SK-N-MC (cell line): ENCODE measurements at regions not wholly inside any gene's neighbourhood (a gene's known extent, or its start where the extent isn't known, plus 50 kb on each side); places are given as distances from the start of the nearest gene placed in this dataset.

Experiments
- DNase-seq: peaks from one replicate; pipeline ENCODE4 v3.0.0-alpha.2; 2011; ENCODE audit warnings: low read depth, low spot score
- H3K27ac ChIP-seq: fragments of 200-600 bp; sonication (generic); 2 replicates; pipeline ENCODE4 v1.5.1; 2016; ENCODE audit warnings: mixed run types
- H3K36me3 ChIP-seq: fragments of 200-600 bp; sonication (generic); 2 replicates; pipeline ENCODE4 v1.6.1; 2017; ENCODE audit warnings: antibody characterized with exemption, low read length, mixed read lengths; ENCODE audit not compliant: insufficient read depth
- H3K4me3 ChIP-seq: fragments of 200-600 bp; sonication (generic); 2 replicates; pipeline ENCODE4 v1.5.1; 2016
- H3K9ac ChIP-seq: fragments of 200-600 bp; sonication (generic); 2 replicates; pipeline ENCODE4 v1.8.0; 2017; ENCODE audit warnings: mixed run types, mixed read lengths; ENCODE audit not compliant: insufficient read length
- H3K9me3 ChIP-seq: fragments of 200-600 bp; sonication (generic); 2 replicates; pipeline ENCODE4 v1.6.1; 2017; ENCODE audit warnings: low read depth, mild to moderate bottlenecking, antibody characterized with exemption, low read length, moderate library complexity, mixed read lengths
- EZH2 ChIP-seq: fragments of 200-600 bp; sonication (generic); IDR thresholded peaks from one replicate; pipeline ENCODE4 v1.6.1; 2017; ENCODE audit warnings: antibody characterized with exemption
- FOXP2 ChIP-seq: optimal IDR thresholded peaks from 2 replicates; pipeline ENCODE3; 2011; ENCODE audit warnings: mild to moderate bottlenecking, moderate library complexity; ENCODE audit not compliant: insufficient read depth; ENCODE audit errors: extremely low read length, control extremely low read depth
- POLR2AphosphoS5 ChIP-seq: IDR thresholded peaks from 2 replicates; pipeline ENCODE4 v1.6.1; 2012; ENCODE audit warnings: mild to moderate bottlenecking, low read depth, low read length, borderline replicate concordance

DNA sequence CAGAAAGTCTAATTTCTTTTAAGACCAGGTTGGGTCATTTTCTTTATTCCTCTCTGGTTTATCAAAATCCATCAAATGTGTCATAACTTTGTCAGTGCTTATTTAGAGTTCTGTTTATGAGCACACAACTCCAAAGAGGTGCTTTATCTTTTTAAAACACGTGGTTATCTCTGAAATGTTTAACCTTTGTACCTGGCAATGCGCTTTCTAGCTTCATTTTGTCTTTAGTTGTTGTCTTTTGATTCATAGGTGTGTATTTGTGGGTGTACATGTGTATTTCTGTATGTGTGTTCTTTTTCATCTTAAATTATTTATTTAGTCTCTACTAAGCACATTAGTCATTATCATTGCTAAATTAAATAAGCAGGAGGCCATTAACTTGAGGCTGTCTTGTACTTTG lies 251.4 kb downstream of the JRKL start:
- Histone ChIP-seq H3K9ac (no peak overlapping the region), H3K4me3 (no peak overlapping the region), H3K36me3 (no peaks in the 10 kb centered on the region), H3K9me3 (no peaks in the 10 kb centered on the region), H3K27ac (no peak overlapping the region)
- TF ChIP-seq POLR2AphosphoS5 (no peak), FOXP2 (no peak), EZH2 (no peak)
- no peak for DNase-seq

DNA sequence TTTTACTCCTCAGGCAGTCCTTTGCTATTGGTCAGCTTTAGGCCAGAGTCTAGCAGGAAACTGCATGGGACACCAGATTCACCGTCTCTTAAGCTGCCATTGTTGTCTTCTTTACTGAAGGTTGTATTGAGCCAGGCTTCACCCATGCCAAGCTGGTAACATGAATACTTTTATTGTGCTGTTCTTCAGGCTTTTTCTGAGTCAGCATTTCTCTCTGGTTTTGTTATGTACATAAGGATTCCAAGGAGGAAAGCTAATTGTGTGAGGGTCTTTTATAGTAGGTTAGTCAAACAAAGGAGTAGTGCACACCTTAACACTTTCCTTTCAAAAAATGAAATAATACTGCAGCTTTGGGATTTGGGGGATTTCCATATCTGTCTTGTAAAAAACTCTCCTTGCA lies 252.8 kb downstream of the JRKL start:
- no peak for TF ChIP-seq POLR2AphosphoS5
- no peak for TF ChIP-seq EZH2
- no peak for TF ChIP-seq FOXP2
- Histone ChIP-seq H3K27ac (no peak overlapping the region), H3K9ac (no peak overlapping the region), H3K36me3 (no peaks in the 10 kb centered on the region), H3K4me3 (no peak overlapping the region), H3K9me3 (no peaks in the 10 kb centered on the region)
- DNase-seq, result no peak

DNA sequence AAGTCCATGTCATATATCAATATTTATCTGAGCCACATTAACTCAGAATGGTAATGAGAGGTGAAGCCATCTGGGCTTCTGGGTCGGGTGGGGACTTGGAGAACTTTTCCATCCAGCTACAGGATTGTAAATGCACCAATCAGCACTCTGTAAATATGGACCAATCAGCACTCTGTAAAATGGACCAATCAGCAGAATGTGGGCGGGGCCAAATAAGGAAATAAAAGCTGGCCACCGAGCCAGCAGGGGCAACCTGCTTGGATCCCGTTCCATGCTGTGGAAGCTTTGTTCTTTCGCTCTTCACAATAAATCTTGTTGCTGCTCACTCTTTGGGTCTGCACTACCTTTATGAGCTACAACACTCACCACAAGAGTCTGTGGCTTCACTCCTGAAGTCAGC lies 253.4 kb downstream of the JRKL start:
- Histone ChIP-seq H3K4me3 (no peak overlapping the region), H3K9me3 (no peaks in the 10 kb centered on the region), H3K36me3 (no peaks in the 10 kb centered on the region), H3K9ac (no peak overlapping the region), H3K27ac (no peak overlapping the region)
- no peak for DNase-seq
- TF ChIP-seq EZH2, result no peak
- TF ChIP-seq FOXP2, result no peak
- no peak for TF ChIP-seq POLR2AphosphoS5

DNA sequence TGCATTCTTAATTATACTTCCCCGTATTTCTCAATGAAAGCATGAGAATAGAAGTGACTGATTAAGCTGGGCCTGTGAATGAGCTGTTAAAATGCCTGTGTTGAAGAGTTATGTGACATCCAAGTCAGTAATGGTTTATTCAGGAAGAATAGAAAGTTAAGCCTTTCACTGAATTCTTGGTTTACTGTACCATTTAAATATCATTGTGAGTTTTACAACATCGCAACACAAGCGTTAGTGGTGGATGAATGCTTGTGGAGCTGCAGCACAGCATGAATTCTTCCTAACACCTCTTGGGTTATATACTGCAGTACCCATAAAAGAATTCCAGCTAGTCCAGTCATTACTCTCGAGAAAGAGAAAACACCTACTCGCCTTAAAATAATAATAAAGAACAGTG lies 257.8 kb downstream of the JRKL start:
- Histone ChIP-seq H3K9me3 (no peaks in the 10 kb centered on the region), H3K4me3 (no peak overlapping the region), H3K27ac (no peak overlapping the region), H3K36me3 (no peaks in the 10 kb centered on the region), H3K9ac (no peak overlapping the region)
- no peak for TF ChIP-seq EZH2
- no peak for DNase-seq

DNA sequence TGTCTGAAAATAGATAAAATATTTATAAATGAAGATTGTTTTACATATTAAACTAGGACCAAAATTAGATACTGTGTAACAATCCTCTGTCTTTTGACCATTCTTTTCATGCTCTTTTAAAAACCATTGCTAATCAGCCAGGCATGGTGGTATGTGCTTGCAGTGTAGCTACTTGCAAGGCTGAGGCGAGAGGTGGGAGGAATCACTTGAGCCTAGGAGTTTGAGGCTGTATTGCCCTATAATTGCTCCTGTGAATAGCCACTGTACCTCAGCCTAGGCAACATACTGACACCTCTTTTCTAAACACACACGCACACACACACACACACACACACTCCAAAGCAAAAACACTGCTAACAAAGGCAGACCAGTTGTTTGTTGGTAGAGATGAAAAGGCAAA lies 259.2 kb downstream of the JRKL start:
- TF ChIP-seq EZH2 (no peak), POLR2AphosphoS5 (no peak)
- no peak for DNase-seq
- H3K9me3 ChIP-seq, result no peaks in the 10 kb centered on the region

DNA sequence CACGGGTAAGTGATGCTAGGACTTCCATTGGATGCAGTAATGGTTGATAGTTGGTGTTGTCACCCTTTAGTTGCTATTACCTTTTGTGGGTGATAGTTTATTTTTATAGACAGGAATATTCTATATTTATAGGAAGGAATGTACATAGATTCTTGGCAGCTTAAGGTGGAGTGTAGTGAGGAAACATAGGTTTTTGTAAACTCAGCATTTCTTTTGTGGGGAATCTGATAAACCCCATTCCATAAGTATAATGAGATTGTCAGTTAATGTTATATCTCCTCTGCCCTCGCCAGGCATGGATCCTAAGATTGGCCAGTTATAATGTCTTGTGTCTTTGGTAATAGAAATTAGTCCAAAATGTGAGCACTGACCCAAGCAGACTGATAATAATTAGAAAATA lies 262.7 kb downstream of the JRKL start:
- H3K36me3 ChIP-seq, result no peaks in the 10 kb centered on the region
- H3K27ac ChIP-seq, result no peak overlapping the region
- no peak for DNase-seq
- no peak overlapping the region for H3K4me3 ChIP-seq
- no peak overlapping the region for H3K9ac ChIP-seq
- TF ChIP-seq FOXP2, result no peak
- no peak for TF ChIP-seq EZH2
- no peak for TF ChIP-seq POLR2AphosphoS5
- H3K9me3 ChIP-seq, result no peaks in the 10 kb centered on the region

More for the DNA sequence above, 259.2 kb downstream of the JRKL start:
- Histone ChIP-seq H3K36me3 (no peaks in the 10 kb centered on the region), H3K4me3 (no peak overlapping the region), H3K27ac (no peak overlapping the region), H3K9ac (no peak overlapping the region)

DNA sequence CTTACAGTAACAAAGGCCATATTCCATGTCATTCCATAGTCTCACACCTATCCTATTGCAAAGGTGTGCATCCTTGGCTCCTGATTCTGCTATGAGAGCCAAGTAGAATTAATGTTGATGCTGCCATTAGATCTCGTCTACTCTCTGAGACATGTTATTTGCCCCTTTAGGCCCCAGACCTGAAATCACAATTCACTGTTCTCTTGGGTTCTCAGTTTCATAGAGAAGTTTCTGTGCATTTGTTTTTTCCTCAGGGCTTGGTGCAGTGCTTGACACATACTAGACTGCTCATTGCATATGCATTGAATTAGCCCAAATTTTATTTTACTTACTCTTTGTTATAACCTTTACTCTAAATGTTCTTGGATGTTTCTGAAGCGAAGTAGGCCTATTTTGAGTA lies 265.7 kb downstream of the JRKL start:
- Histone ChIP-seq H3K4me3 (no peak overlapping the region), H3K9me3 (no peaks in the 10 kb centered on the region), H3K27ac (no peak overlapping the region), H3K36me3 (no peaks in the 10 kb centered on the region), H3K9ac (no peak overlapping the region)
- TF ChIP-seq FOXP2, result no peak
- TF ChIP-seq EZH2, result no peak
- TF ChIP-seq POLR2AphosphoS5, result no peak
- DNase-seq, result no peak

DNA sequence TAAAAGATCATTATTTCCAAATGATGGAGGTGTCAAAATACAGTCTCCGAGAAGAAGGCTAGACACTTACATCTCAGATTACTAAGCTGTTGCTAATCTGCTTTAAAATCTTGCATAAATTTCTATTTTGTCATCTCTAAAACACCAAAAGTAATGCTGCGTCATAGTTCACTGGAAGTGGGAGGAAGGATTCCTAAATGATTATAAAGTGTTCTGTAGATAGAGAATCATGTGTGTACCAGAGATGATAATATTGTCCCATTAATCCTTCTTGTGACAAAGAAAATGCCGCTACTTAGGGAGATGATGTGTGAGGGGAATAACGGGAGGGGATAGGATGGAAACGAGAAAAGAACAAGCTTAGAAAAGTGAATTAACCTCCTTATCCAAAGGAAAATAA lies 268.6 kb downstream of the JRKL start:
- no peak for DNase-seq
- H3K36me3 ChIP-seq, result no peaks in the 10 kb centered on the region
- TF ChIP-seq POLR2AphosphoS5 (no peak), FOXP2 (no peak), EZH2 (no peak)
- no peak overlapping the region for H3K4me3 ChIP-seq
- no peak overlapping the region for H3K27ac ChIP-seq
- no peak overlapping the region for H3K9ac ChIP-seq
- no peaks in the 10 kb centered on the region for H3K9me3 ChIP-seq

DNA sequence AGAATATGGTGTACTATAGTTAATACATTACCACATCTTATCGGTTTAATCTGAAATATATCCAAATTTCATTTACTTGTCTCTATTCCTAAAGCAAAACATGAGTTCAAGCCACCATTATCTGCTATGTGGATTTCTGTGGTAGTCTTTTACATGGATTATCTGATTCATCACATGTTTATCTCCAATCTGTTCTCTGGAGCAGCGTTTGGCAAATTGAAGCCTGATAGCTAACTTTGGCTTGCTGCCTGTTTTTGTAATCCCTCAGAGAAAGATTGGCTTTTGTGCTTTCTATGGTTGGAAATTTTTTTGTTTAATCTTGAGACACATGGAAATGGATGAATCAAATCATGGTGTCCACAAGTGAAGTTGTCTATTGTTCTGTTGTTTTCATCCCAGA lies 274.3 kb downstream of the JRKL start:
- no peaks in the 10 kb centered on the region for H3K36me3 ChIP-seq
- no peak overlapping the region for H3K9ac ChIP-seq
- H3K4me3 ChIP-seq, result no peak overlapping the region

More for the DNA sequence above, 274.3 kb downstream of the JRKL start:
- no peak overlapping the region for H3K27ac ChIP-seq
- H3K9me3 ChIP-seq, result no peaks in the 10 kb centered on the region
- no peak for TF ChIP-seq POLR2AphosphoS5
- TF ChIP-seq EZH2, result no peak
- no peak for TF ChIP-seq FOXP2
- DNase-seq, result no peak
